ENCODE measurements at regions not wholly inside any gene's neighbourhood (a gene's known extent, or its start where the extent isn't known, plus 50 kb on each side); places are given as distances from the start of the nearest gene placed in this dataset.

DNA sequence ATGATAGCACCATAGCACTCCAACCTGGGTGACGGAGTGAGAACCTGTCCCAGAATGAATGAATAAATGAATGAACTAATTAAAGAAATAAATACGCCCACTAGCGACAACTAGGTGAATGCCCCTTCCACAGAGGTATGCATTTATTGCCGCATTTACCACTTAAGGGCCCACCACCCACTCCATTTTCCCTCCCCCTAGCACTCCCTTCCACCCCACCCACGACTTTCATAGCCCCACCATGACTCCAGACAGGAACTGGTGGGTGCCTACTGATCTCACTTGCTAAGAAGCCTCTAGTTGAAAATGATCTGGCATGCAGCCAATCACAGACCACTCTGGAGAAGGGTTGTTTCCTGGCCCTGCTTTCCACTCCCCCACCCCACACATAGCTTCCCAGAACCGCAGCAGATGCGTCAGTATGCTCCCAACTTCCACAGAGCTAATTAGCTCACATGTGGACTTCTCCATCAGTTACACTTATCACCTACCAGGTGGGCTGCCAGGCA lies 167.6 kb downstream of the WT1 start (continued):
- TF ChIP-seq, protein P1, sequence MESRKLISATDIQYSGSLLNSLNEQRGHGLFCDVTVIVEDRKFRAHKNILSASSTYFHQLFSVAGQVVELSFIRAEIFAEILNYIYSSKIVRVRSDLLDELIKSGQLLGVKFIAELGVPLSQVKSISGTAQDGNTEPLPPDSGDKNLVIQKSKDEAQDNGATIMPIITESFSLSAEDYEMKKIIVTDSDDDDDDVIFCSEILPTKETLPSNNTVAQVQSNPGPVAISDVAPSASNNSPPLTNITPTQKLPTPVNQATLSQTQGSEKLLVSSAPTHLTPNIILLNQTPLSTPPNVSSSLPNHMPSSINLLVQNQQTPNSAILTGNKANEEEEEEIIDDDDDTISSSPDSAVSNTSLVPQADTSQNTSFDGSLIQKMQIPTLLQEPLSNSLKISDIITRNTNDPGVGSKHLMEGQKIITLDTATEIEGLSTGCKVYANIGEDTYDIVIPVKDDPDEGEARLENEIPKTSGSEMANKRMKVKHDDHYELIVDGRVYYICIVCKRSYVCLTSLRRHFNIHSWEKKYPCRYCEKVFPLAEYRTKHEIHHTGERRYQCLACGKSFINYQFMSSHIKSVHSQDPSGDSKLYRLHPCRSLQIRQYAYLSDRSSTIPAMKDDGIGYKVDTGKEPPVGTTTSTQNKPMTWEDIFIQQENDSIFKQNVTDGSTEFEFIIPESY (IDR thresholded peaks at IDR 0.05): no peak
- TF ChIP-seq YY1 (IDR thresholded peaks at IDR 0.05) (no peak), HNF4G (IDR thresholded peaks at IDR 0.05) (no peak), RAD21 (IDR thresholded peaks at IDR 0.05) (no peak), FOXA2 (IDR thresholded peaks at IDR 0.05) (no peak), FOXA1 (IDR thresholded peaks at IDR 0.05) (no peak), RXRA (IDR thresholded peaks at IDR 0.05) (no peak), HNF4A (conservative IDR thresholded peaks at IDR 0.05) (no peak)
- TF ChIP-seq, protein P2, sequence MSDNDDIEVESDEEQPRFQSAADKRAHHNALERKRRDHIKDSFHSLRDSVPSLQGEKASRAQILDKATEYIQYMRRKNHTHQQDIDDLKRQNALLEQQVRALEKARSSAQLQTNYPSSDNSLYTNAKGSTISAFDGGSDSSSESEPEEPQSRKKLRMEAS (IDR thresholded peaks at IDR 0.05): no peak

DNA sequence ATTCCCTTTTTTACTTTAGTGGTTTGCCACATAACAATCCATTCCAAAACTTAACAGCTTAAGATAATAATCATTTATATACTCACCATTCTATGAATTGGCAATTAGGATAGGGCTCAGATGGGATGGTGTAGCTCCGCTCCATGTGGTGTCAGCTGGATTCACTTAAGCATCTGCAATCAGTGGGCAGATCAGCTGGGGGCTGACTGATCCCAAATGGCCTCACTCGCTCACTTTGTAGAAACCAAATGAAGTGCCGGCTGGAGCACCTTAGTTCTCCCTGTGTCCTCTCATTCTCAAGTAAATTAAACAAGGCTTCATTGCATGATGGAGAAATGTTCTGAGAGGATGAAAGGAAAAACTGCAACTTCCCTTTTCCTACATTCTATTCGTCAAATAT lies 161.4 kb downstream of the WT1 start:
- Histone ChIP-seq H3K36me3 (ENCODE audit: control insufficient read depth in 4 of 4, insufficient read depth in 3 of 4, low read depth in 1 of 4, low read length in 3 of 4) (no peaks in the 10 kb centered on the region), H3K4me3 (ENCODE audit: low read depth in 1 of 3, low read length in 3 of 3) (no peak overlapping the region), H3K27ac (ENCODE audit: low read depth in 1 of 2, low read length in 2 of 2) (no peak overlapping the region), H3K9ac (ENCODE audit: low read depth in 1 of 2, low read length in 2 of 2) (no peak overlapping the region), H3K4me1 (ENCODE audit: control insufficient read depth in 4 of 4, insufficient read depth in 4 of 4, low read length in 3 of 4) (no peaks in the 10 kb centered on the region), H3K27me3 (ENCODE audit: control insufficient read depth in 4 of 4, insufficient read depth in 4 of 4, low read length in 3 of 4) (no peaks in the 10 kb centered on the region), H3K9me3 (ENCODE audit: control insufficient read depth in 4 of 4, low read length in 3 of 4) (no peaks in the 10 kb centered on the region)
- no peak for DNase-seq (ENCODE audit: low spot score)
- TF ChIP-seq, protein P2 (IDR thresholded peaks at IDR 0.05): no peak
- TF ChIP-seq, protein P3, sequence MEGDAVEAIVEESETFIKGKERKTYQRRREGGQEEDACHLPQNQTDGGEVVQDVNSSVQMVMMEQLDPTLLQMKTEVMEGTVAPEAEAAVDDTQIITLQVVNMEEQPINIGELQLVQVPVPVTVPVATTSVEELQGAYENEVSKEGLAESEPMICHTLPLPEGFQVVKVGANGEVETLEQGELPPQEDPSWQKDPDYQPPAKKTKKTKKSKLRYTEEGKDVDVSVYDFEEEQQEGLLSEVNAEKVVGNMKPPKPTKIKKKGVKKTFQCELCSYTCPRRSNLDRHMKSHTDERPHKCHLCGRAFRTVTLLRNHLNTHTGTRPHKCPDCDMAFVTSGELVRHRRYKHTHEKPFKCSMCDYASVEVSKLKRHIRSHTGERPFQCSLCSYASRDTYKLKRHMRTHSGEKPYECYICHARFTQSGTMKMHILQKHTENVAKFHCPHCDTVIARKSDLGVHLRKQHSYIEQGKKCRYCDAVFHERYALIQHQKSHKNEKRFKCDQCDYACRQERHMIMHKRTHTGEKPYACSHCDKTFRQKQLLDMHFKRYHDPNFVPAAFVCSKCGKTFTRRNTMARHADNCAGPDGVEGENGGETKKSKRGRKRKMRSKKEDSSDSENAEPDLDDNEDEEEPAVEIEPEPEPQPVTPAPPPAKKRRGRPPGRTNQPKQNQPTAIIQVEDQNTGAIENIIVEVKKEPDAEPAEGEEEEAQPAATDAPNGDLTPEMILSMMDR (IDR thresholded peaks at IDR 0.05; ENCODE audit: low read depth, low read length, missing input control): no peak
- TF ChIP-seq FOXA1 (IDR thresholded peaks at IDR 0.05): no peak
- 79% methylated on average over 4 of the region's 4 CpGs for WGBS

DNA sequence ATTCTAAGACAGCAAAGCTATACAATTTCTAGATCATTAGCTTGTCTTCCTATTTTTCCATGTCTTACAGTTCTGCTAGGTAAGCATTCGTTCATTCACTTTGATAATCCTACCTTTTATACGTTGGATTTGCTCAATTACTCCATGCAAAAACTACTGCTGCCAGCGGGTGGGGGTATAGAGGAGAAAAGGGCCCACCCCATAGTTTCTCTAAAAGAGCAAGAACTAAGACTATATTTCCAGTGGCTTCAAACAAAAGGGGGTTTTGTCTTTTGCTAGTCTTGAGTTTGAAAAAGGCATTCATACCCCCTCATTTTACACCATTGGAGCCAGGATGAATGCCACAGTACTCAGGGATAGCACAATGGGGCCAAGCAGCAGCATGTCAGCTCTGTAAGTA lies 155.7 kb downstream of the WT1 start:
- Histone ChIP-seq H3K4me1 (ENCODE audit: control insufficient read depth in 4 of 4, insufficient read depth in 4 of 4, low read length in 3 of 4) (no peaks in the 10 kb centered on the region), H3K27ac (ENCODE audit: low read depth in 1 of 2, low read length in 2 of 2) (no peak overlapping the region), H3K4me3 (ENCODE audit: low read depth in 1 of 3, low read length in 3 of 3) (no peak overlapping the region), H3K9ac (ENCODE audit: low read depth in 1 of 2, low read length in 2 of 2) (no peak overlapping the region), H3K27me3 (ENCODE audit: control insufficient read depth in 4 of 4, insufficient read depth in 4 of 4, low read length in 3 of 4) (no peaks in the 10 kb centered on the region), H3K9me3 (ENCODE audit: control insufficient read depth in 4 of 4, low read length in 3 of 4) (peaks cover 0 to 2% (median 0%) of the 10 kb centered on the region in 4 donors), H3K36me3 (ENCODE audit: control insufficient read depth in 4 of 4, insufficient read depth in 3 of 4, low read depth in 1 of 4, low read length in 3 of 4) (no peaks in the 10 kb centered on the region)
- no peak for DNase-seq (ENCODE audit: low spot score)
- 59% methylated on average over 3 of the region's 3 CpGs for WGBS
- no peak for TF ChIP-seq YY1 (IDR thresholded peaks at IDR 0.05)
- TF ChIP-seq FOXA2 (IDR thresholded peaks at IDR 0.05): no peak
- no peak for TF ChIP-seq NR2F2 (IDR thresholded peaks at IDR 0.05)
- no peak for TF ChIP-seq JUND (IDR thresholded peaks at IDR 0.05)
- TF ChIP-seq, protein P1 (IDR thresholded peaks at IDR 0.05): no peak
- TF ChIP-seq TAF1 (conservative IDR thresholded peaks at IDR 0.05): no peak
- TF ChIP-seq, protein P4, sequence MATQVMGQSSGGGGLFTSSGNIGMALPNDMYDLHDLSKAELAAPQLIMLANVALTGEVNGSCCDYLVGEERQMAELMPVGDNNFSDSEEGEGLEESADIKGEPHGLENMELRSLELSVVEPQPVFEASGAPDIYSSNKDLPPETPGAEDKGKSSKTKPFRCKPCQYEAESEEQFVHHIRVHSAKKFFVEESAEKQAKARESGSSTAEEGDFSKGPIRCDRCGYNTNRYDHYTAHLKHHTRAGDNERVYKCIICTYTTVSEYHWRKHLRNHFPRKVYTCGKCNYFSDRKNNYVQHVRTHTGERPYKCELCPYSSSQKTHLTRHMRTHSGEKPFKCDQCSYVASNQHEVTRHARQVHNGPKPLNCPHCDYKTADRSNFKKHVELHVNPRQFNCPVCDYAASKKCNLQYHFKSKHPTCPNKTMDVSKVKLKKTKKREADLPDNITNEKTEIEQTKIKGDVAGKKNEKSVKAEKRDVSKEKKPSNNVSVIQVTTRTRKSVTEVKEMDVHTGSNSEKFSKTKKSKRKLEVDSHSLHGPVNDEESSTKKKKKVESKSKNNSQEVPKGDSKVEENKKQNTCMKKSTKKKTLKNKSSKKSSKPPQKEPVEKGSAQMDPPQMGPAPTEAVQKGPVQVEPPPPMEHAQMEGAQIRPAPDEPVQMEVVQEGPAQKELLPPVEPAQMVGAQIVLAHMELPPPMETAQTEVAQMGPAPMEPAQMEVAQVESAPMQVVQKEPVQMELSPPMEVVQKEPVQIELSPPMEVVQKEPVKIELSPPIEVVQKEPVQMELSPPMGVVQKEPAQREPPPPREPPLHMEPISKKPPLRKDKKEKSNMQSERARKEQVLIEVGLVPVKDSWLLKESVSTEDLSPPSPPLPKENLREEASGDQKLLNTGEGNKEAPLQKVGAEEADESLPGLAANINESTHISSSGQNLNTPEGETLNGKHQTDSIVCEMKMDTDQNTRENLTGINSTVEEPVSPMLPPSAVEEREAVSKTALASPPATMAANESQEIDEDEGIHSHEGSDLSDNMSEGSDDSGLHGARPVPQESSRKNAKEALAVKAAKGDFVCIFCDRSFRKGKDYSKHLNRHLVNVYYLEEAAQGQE (IDR thresholded peaks at IDR 0.05): no peak
- no peak for TF ChIP-seq HNF4G (IDR thresholded peaks at IDR 0.05)
- no peak for TF ChIP-seq RXRA (IDR thresholded peaks at IDR 0.05)
- TF ChIP-seq FOXA1 (IDR thresholded peaks at IDR 0.05): no peak
- TF ChIP-seq, protein P3 (IDR thresholded peaks at IDR 0.05; ENCODE audit: low read depth, low read length, missing input control): no peak
- TF ChIP-seq SP1 (IDR thresholded peaks at IDR 0.05): no peak
- no peak for TF ChIP-seq HNF4A (conservative IDR thresholded peaks at IDR 0.05)
- no peak for TF ChIP-seq EGR1 (IDR thresholded peaks at IDR 0.05; ENCODE audit: low read depth in 2 of 2)
- no peak for TF ChIP-seq GABPA (IDR thresholded peaks at IDR 0.05 in 1 of 2, conservative IDR thresholded peaks at IDR 0.05 in 1 of 2)

All from liver (tissue), 8 donors.